H1 (cell line): ENCODE measurements at regions not wholly inside any gene's neighbourhood (a gene's known extent, or its start where the extent isn't known, plus 50 kb on each side); places are given as distances from the start of the nearest gene placed in this dataset.

Experiments used
- CBX8 ChIP-seq: fragments of 300-800, 300-1000 bp; sonication (generic); IDR thresholded peaks from 2 replicates; pipeline ENCODE4 v1.7.1; 2016; ENCODE audit warnings: low read depth, low read length, borderline replicate concordance
- TBP ChIP-seq: IDR thresholded peaks from 2 replicates; pipeline ENCODE4 v1.6.1; 2011; ENCODE audit warnings: low read depth, low read length, improper control_type of control experiment
- TF ChIP-seq, protein P1 (sequence below): fragments of 300-600 bp; sonication (generic); IDR thresholded peaks from 2 replicates; pipeline ENCODE4 v1.7.1; 2012; ENCODE audit warnings: low read length, moderate library complexity, mild to moderate bottlenecking, inconsistent platforms; ENCODE audit not compliant: insufficient replicate concordance

DNA sequence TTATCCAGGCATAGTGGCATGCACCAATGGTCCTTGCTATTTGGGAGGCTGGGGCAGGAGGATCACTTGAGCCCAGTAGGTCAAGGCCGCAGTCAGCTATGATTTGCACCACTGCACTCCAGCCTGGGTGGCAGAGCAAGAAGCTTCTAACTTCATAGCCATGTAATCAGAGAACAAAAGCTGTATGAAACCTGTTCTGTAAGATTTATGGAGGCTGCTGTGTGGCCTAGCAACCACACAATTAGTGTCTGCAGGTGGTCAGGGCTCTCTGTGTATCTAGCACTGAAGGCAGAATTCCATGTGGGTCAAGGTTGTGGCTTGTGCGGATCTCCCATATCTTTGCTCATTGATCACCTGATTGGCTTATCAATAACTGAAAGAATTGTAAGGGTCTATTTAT, 221.5 kb upstream of the FOXK1 start (continued):
- TF ChIP-seq TBP, result no peak
- TF ChIP-seq, protein P1, sequence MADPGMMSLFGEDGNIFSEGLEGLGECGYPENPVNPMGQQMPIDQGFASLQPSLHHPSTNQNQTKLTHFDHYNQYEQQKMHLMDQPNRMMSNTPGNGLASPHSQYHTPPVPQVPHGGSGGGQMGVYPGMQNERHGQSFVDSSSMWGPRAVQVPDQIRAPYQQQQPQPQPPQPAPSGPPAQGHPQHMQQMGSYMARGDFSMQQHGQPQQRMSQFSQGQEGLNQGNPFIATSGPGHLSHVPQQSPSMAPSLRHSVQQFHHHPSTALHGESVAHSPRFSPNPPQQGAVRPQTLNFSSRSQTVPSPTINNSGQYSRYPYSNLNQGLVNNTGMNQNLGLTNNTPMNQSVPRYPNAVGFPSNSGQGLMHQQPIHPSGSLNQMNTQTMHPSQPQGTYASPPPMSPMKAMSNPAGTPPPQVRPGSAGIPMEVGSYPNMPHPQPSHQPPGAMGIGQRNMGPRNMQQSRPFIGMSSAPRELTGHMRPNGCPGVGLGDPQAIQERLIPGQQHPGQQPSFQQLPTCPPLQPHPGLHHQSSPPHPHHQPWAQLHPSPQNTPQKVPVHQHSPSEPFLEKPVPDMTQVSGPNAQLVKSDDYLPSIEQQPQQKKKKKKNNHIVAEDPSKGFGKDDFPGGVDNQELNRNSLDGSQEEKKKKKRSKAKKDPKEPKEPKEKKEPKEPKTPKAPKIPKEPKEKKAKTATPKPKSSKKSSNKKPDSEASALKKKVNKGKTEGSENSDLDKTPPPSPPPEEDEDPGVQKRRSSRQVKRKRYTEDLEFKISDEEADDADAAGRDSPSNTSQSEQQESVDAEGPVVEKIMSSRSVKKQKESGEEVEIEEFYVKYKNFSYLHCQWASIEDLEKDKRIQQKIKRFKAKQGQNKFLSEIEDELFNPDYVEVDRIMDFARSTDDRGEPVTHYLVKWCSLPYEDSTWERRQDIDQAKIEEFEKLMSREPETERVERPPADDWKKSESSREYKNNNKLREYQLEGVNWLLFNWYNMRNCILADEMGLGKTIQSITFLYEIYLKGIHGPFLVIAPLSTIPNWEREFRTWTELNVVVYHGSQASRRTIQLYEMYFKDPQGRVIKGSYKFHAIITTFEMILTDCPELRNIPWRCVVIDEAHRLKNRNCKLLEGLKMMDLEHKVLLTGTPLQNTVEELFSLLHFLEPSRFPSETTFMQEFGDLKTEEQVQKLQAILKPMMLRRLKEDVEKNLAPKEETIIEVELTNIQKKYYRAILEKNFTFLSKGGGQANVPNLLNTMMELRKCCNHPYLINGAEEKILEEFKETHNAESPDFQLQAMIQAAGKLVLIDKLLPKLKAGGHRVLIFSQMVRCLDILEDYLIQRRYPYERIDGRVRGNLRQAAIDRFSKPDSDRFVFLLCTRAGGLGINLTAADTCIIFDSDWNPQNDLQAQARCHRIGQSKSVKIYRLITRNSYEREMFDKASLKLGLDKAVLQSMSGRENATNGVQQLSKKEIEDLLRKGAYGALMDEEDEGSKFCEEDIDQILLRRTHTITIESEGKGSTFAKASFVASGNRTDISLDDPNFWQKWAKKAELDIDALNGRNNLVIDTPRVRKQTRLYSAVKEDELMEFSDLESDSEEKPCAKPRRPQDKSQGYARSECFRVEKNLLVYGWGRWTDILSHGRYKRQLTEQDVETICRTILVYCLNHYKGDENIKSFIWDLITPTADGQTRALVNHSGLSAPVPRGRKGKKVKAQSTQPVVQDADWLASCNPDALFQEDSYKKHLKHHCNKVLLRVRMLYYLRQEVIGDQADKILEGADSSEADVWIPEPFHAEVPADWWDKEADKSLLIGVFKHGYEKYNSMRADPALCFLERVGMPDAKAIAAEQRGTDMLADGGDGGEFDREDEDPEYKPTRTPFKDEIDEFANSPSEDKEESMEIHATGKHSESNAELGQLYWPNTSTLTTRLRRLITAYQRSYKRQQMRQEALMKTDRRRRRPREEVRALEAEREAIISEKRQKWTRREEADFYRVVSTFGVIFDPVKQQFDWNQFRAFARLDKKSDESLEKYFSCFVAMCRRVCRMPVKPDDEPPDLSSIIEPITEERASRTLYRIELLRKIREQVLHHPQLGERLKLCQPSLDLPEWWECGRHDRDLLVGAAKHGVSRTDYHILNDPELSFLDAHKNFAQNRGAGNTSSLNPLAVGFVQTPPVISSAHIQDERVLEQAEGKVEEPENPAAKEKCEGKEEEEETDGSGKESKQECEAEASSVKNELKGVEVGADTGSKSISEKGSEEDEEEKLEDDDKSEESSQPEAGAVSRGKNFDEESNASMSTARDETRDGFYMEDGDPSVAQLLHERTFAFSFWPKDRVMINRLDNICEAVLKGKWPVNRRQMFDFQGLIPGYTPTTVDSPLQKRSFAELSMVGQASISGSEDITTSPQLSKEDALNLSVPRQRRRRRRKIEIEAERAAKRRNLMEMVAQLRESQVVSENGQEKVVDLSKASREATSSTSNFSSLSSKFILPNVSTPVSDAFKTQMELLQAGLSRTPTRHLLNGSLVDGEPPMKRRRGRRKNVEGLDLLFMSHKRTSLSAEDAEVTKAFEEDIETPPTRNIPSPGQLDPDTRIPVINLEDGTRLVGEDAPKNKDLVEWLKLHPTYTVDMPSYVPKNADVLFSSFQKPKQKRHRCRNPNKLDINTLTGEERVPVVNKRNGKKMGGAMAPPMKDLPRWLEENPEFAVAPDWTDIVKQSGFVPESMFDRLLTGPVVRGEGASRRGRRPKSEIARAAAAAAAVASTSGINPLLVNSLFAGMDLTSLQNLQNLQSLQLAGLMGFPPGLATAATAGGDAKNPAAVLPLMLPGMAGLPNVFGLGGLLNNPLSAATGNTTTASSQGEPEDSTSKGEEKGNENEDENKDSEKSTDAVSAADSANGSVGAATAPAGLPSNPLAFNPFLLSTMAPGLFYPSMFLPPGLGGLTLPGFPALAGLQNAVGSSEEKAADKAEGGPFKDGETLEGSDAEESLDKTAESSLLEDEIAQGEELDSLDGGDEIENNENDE, result no peak
- no peak for TF ChIP-seq CBX8
